Astrocyte of the hippocampus (primary cell): ENCODE measurements at regions not wholly inside any gene's neighbourhood (a gene's known extent, or its start where the extent isn't known, plus 50 kb on each side); places are given as distances from the start of the nearest gene placed in this dataset.

Experiments used
- DNase-seq: peaks from one replicate; pipeline ENCODE4 v3.0.0; 2011; ENCODE audit warnings: low read depth, low spot score

GRCh38 chr6:88248709-88249321 is 82.7 kb upstream of the CNR1 start:
- peak; percentile 8 for DNase-seq

DNA sequence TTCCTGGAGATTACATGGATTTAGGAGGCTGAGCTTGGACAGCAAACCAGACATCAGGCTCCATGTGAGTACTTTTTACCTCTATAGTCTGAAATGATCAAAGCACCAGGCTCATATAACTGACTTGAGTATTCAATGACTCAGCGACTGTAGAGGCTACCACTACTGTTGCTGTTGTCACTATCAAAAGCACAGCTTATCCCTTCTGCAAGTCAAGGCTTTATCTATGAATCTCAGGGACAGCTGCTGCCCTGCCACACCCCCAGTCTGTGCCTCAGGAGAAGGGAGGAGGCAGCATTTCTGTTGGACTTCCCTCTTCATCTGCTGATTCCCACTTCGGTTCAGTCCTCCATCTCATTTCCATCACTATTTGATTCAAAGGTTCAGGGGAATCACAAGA is 80.5 kb upstream of the CNR1 start:
- DNase-seq = no peak

GRCh38 chr6:88244721-88245120 is 78.6 kb upstream of the CNR1 start:
- DNase-seq = no peak

GRCh38 chr6:88238901-88239300 is 72.8 kb upstream of the CNR1 start:
- DNase-seq = no peak

DNA sequence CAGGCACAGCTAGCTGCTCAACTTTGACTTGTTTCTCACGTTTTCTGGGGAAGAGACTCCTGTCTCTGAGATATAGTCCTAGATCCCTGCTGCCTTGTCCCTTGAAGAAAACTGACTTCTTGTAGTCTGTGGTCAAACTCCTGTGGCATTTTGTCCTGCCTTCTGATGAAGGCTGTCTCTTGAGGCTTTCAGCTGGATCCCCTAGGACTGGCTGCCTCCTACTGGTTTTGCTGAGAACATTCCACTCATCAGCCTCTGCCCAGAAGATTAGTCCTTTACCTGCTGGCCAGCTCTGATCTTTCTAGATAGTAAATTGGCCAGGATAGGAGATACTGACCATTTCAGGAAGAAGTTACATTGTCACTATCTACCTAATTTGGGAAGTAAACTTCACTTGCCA is 71.9 kb upstream of the CNR1 start:
- DNase-seq = peak; percentile 37

- DNase-seq = no peak
Observed at GRCh38 chr6:88236612-88237360, 70.6 kb upstream of the CNR1 start.

DNA sequence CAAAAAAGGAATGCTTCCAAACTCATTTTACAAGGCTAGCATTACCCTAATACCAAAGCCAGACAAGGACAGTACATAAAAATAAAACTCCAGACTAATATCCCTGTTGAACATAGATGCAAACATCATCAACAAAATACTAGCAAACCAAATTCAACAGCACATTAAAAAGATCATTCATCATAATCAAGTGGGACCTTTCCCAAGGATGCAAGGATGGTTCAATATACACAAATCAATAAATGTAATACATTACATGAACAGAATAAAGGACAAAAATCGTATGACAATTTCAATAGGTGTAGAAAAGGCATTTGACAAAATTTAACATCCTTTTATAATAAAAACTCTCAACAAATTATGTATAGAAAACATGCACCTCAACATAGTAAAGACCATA is 66.6 kb upstream of the CNR1 start:
- DNase-seq = no peak

DNA sequence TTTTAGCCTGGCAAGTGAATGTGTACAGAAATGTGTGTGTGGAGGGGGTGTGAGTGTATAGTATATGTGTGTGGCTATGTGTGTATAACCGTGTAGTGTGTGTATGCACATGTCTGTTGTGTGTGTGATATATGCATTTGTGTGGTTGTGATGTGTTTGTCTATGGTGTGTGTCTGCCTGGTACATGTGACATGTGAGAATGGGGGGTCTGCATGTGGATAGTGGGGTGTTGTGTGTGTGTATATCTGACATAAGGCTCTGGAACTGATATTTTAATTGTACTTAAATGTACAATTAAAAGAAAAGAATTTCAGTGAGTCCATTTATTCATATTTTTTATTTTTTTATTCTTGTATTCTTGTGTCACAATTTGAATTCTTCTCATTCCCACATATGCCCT is 57.2 kb upstream of the CNR1 start:
- no peak for DNase-seq

DNA sequence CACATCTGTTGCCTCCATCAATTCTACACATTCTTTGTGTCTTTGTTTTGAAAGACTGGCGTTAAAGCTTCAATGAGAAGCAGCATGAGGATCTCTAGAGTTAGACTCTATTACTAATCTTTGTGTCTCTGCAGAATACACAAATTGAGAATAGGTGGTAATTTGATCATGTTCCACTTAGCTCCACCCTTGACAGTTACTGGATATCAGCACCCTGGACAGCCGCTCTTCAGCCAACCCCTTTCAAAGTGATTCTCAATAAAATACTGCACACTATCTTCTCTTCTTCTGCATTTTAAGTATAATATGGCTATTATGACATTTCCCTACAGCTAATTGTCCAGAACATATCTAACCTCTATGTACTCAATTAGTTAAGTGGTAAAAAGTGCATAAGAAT is 54.3 kb upstream of the CNR1 start:
- DNase-seq = peak; percentile 60

GRCh38 chr6:88216182-88216581 is 50.0 kb upstream of the CNR1 start:
- no peak for DNase-seq
